BLaER1 (cell line): ENCODE measurements at regions not wholly inside any gene's neighbourhood (a gene's known extent, or its start where the extent isn't known, plus 50 kb on each side); places are given as distances from the start of the nearest gene placed in this dataset.

ENCODE experiments used
- H3K27ac ChIP-seq: shearing (Covaris generic); formaldehyde crosslinking; 2 replicates; pipeline ENCODE4 v1.8.1; 2022
- H3K27me3 ChIP-seq: shearing (Covaris generic); formaldehyde crosslinking; 2 replicates; pipeline ENCODE4 v1.8.1; 2022
- H3K36me3 ChIP-seq: shearing (Covaris generic); formaldehyde crosslinking; 2 replicates; pipeline ENCODE4 v1.8.1; 2022
- H3K4me1 ChIP-seq: shearing (Covaris generic); formaldehyde crosslinking; 2 replicates; pipeline ENCODE4 v1.8.1; 2022
- H3K4me2 ChIP-seq: shearing (Covaris generic); formaldehyde crosslinking; 2 replicates; pipeline ENCODE4 v1.8.1; 2022
- H3K4me3 ChIP-seq: shearing (Covaris generic); formaldehyde crosslinking; 2 replicates; pipeline ENCODE4 v1.8.1; 2022
- H3K9ac ChIP-seq: shearing (Covaris generic); formaldehyde crosslinking; 2 replicates; pipeline ENCODE4 v1.8.1; 2022
- H3K9me3 ChIP-seq: shearing (Covaris generic); formaldehyde crosslinking; 2 replicates; pipeline ENCODE4 v1.8.1; 2022
- H4K20me1 ChIP-seq: shearing (Covaris generic); formaldehyde crosslinking; 2 replicates; pipeline ENCODE4 v1.8.1; 2022
- Cebpa-rat ChIP-seq: shearing (Covaris generic); IDR thresholded peaks from 2 replicates; pipeline ENCODE4 v1.8.1; 2022

DNA sequence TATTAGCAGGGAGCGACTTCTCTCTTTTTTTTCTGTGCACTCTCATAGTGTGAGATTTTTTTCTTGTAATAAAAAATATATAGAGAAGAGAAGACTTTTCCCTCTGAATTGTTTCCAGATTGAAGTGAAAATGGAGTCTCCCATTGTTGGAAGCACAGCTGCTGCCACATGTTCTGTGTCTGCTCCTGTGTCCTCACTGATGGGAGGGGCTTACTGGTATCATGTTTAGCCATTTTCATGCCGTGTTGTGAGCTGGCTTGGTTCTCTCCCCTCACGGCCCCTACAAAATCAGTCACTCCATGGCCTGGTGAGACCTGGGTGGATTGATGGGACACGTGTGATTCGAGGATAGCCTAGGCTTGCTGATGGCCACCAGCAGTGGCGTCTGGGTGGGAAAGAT is 379.7 kb upstream of the DDHD1 start:
- Histone ChIP-seq H3K27me3 (no peaks in the 10 kb centered on the region), H4K20me1 (no peaks in the 10 kb centered on the region), H3K27ac (no peak overlapping the region), H3K9ac (no peak overlapping the region), H3K4me2 (no peak overlapping the region), H3K4me1 (peaks cover 8% of the 10 kb centered on the region), H3K36me3 (no peaks in the 10 kb centered on the region), H3K9me3 (no peaks in the 10 kb centered on the region), H3K4me3 (no peak overlapping the region)
- TF ChIP-seq Cebpa-rat, result no peak

DNA sequence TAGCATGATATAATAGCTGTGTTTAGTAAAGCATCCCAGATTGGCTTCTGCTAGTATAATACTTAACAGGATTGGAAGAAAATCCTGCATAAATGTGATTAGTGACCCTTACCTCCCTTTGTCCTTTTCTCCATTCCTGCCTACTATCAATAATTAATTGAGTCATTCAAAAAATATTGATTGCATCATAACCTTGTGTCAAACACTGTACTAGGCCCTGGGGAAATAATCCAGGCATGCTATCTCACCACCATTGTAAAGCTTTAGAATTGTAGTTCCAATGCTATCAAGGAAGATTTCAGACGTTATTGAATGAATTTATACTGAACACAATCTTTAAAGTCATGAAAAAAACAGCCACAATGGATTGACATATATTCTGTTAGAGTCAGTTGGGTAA is 378.6 kb upstream of the DDHD1 start:
- no peak overlapping the region for H3K27ac ChIP-seq
- H3K4me1 ChIP-seq, result peaks cover 7% of the 10 kb centered on the region
- H3K9me3 ChIP-seq, result no peaks in the 10 kb centered on the region
- H3K4me2 ChIP-seq, result no peak overlapping the region
- no peak overlapping the region for H3K9ac ChIP-seq
- H3K27me3 ChIP-seq, result no peaks in the 10 kb centered on the region
- H3K4me3 ChIP-seq, result no peak overlapping the region
- no peaks in the 10 kb centered on the region for H4K20me1 ChIP-seq
- TF ChIP-seq Cebpa-rat, result no peak; the same call in 1 of the 2 replicates
- no peaks in the 10 kb centered on the region for H3K36me3 ChIP-seq

DNA sequence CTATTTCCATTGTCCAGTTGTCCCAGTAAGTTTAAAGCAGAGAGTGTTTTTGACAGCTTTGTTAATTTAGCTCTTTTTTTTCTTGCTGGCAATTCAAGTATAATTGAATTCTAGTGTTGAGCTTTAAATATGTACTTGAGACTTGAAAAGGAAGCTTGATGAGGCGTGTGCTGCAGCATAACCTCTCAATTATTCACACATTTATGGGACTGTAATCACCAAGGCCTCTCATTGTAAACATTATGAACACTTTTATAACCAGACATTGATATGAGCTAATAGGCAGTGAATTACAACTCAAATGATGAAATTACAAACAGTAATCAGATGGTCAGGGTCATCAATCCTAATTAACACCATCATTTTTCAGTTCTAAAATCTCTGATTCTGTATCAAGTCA is 378.0 kb upstream of the DDHD1 start:
- no peaks in the 10 kb centered on the region for H3K27me3 ChIP-seq
- H3K4me1 ChIP-seq, result peaks cover 1% of the 10 kb centered on the region; the same call in 1 of the 2 replicates
- no peak for TF ChIP-seq Cebpa-rat
- no peaks in the 10 kb centered on the region for H4K20me1 ChIP-seq
- H3K4me3 ChIP-seq, result no peak overlapping the region
- no peak overlapping the region for H3K9ac ChIP-seq
- no peaks in the 10 kb centered on the region for H3K36me3 ChIP-seq
- H3K4me2 ChIP-seq, result no peak overlapping the region
- H3K9me3 ChIP-seq, result no peaks in the 10 kb centered on the region
- no peak overlapping the region for H3K27ac ChIP-seq

DNA sequence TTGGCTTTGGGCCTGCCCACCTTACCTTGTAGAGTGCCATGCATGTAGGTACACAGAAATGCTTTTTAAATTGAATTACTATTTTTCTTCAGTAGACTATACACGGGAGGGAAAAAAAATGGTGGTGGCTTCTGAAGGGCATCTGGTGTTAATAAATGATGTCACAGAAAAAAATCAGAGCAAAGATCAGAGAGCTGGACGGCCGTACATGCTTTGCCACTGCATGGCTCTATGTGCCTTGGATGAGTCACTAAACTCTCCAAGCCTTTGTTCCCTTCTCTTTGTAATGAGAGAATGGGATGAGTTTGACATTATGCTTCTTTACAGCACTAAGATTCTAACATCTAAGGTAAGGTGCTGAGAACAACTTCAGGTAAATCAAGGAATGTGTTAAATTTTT is 376.4 kb upstream of the DDHD1 start:
- H3K4me2 ChIP-seq, result no peak overlapping the region
- H3K27me3 ChIP-seq, result no peaks in the 10 kb centered on the region
- H3K9me3 ChIP-seq, result no peaks in the 10 kb centered on the region
- H4K20me1 ChIP-seq, result no peaks in the 10 kb centered on the region
- no peaks in the 10 kb centered on the region for H3K4me1 ChIP-seq
- H3K27ac ChIP-seq, result no peak overlapping the region
- H3K4me3 ChIP-seq, result no peak overlapping the region
- no peak overlapping the region for H3K9ac ChIP-seq
- TF ChIP-seq Cebpa-rat, result no peak
- H3K36me3 ChIP-seq, result no peaks in the 10 kb centered on the region

DNA sequence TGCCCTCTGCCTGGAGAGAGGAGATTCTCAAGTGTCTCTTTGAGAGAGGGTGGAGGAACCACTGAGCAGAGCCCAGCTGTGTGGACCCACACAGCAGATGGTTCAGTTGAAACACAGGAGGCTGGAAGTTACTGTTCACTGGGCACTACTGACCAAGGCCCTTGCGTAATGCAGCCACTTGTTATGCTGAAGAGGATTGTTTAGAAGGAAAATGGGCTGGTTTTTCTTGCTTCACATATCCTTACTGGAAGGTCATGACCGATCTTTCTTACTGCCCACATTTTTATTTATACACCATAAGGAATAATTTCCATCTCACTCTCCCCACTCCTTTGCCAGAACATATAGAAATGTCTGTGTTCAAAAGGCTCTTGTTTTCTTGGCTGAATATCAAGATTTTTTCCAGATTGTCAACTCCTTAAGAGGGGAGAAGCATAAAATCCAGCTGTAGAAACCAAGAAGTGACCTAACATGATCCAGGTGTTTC is 375.1 kb upstream of the DDHD1 start:
- Histone ChIP-seq H3K4me3 (no peak overlapping the region), H3K27me3 (no peaks in the 10 kb centered on the region), H3K9ac (no peak overlapping the region), H3K4me2 (no peak overlapping the region), H3K9me3 (no peaks in the 10 kb centered on the region), H3K36me3 (no peaks in the 10 kb centered on the region), H3K27ac (no peak overlapping the region), H4K20me1 (no peaks in the 10 kb centered on the region), H3K4me1 (no peaks in the 10 kb centered on the region)
- TF ChIP-seq Cebpa-rat, result no peak

GRCh38 chr14:53526200-53526599 is 373.1 kb upstream of the DDHD1 start:
- TF ChIP-seq Cebpa-rat, result no peak
- Histone ChIP-seq H3K27ac (no peak overlapping the region), H3K27me3 (no peaks in the 10 kb centered on the region), H4K20me1 (no peaks in the 10 kb centered on the region), H3K36me3 (no peaks in the 10 kb centered on the region), H3K9ac (no peak overlapping the region), H3K4me2 (no peak overlapping the region), H3K9me3 (0 out of 2 replicates have a peak, but pooled peaks cover 3% of the 10 kb centered on the region), H3K4me1 (no peaks in the 10 kb centered on the region), H3K4me3 (no peak overlapping the region)

GRCh38 chr14:53525608-53526007 is 372.5 kb upstream of the DDHD1 start:
- H3K27ac ChIP-seq, result no peak overlapping the region
- H3K27me3 ChIP-seq, result no peaks in the 10 kb centered on the region
- H3K9ac ChIP-seq, result no peak overlapping the region
- H3K4me2 ChIP-seq, result no peak overlapping the region
- H3K4me1 ChIP-seq, result no peaks in the 10 kb centered on the region
- H3K4me3 ChIP-seq, result no peak overlapping the region
- no peaks in the 10 kb centered on the region for H3K36me3 ChIP-seq
- no peak for TF ChIP-seq Cebpa-rat
- H4K20me1 ChIP-seq, result no peaks in the 10 kb centered on the region
- H3K9me3 ChIP-seq, result 0 out of 2 replicates have a peak, but pooled peaks cover 3% of the 10 kb centered on the region

GRCh38 chr14:53524391-53524790 is 371.3 kb upstream of the DDHD1 start:
- Histone ChIP-seq H3K36me3 (no peaks in the 10 kb centered on the region), H3K9ac (no peak overlapping the region), H4K20me1 (no peaks in the 10 kb centered on the region), H3K27me3 (no peaks in the 10 kb centered on the region), H3K4me1 (no peaks in the 10 kb centered on the region), H3K9me3 (0 out of 2 replicates have a peak, but pooled peaks cover 3% of the 10 kb centered on the region), H3K4me2 (no peak overlapping the region), H3K4me3 (no peak overlapping the region), H3K27ac (no peak overlapping the region)
- TF ChIP-seq Cebpa-rat, result no peak

DNA sequence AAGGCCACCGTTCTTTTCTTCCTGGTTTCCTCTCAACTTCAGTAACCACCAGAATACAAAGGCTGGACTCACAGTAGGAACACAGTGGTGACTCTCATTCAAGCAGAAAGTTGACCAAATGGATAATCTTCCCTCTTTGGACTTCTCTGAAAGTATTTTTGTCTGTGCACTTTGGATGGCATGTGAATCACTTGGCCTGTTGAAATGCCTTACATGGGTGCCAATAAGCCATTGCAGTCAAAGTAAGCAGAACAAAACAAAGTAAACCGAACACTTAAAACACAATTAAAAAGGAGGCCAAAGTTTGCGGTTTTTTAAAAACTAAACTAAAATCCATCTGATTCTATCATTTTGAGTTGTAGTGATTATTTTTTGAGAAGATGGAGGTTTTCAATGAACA is 370.1 kb upstream of the DDHD1 start:
- no peaks in the 10 kb centered on the region for H3K36me3 ChIP-seq
- no peaks in the 10 kb centered on the region for H3K4me1 ChIP-seq
- H3K4me2 ChIP-seq, result no peak overlapping the region
- no peak overlapping the region for H3K27ac ChIP-seq
- H3K27me3 ChIP-seq, result no peaks in the 10 kb centered on the region
- H3K4me3 ChIP-seq, result no peak overlapping the region
- TF ChIP-seq Cebpa-rat, result no peak
- H3K9me3 ChIP-seq, result 0 out of 2 replicates have a peak, but pooled peaks cover 3% of the 10 kb centered on the region
- no peak overlapping the region for H3K9ac ChIP-seq
- H4K20me1 ChIP-seq, result no peaks in the 10 kb centered on the region

DNA sequence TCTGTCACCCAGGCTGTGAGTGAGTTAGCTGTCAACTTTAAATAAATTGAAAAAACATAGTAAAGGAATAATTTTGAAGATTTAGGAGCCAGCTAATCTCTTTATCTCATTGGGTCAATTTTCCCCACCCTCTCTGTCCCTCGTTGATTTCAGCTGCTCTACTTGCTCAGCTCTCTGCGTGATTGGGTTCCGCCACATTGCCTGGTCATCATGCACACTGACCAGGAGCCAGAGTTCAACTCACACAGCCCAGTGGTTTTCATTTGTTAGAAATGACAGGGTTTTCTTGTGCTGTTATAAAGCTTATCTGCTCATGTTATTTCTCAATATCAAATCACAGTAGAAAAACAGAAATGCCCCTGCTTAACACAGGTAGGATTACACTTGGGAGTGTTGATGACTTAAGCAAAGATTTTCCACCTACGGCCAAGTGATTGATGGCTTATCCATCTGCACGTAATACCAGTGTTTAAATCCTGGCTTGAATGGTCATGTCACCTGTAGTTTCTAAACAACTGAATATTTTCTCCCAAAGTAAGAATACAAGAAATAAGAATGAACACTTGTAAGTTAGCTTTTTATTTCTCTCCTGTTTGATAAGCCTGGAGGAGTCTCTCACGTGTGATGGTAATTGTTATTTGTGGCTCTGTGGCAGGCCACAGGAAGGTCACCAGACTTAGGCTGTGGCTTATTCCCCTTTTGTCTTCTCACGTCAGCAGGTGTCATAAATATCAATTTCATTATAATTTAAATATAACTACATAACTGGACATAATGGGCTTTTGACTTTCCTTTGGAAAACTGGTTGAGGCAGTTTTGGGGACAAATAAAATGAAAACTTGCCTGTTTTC is 367.2 kb upstream of the DDHD1 start:
- Histone ChIP-seq H4K20me1 (no peaks in the 10 kb centered on the region), H3K4me3 (no peak overlapping the region), H3K27me3 (no peaks in the 10 kb centered on the region), H3K9me3 (0 out of 2 replicates have a peak, but pooled peaks cover 3% of the 10 kb centered on the region), H3K4me2 (no peak overlapping the region), H3K36me3 (no peaks in the 10 kb centered on the region), H3K4me1 (peaks cover under 1% of the 10 kb centered on the region), H3K9ac (no peak overlapping the region), H3K27ac (no peak overlapping the region)
- TF ChIP-seq Cebpa-rat, result no peak
